H1 (cell line): ENCODE measurements at regions not wholly inside any gene's neighbourhood (a gene's known extent, or its start where the extent isn't known, plus 50 kb on each side); places are given as distances from the start of the nearest gene placed in this dataset.
"Not testable (repeated sequence)": the region's sequence is repeated elsewhere in the genome, so short reads cannot be mapped to it uniquely, and the experiment has no call there.

Source experiments
- CTCF ChIA-PET: fragments of 300-600 bp; sonication (Branson Sonifier 250); formaldehyde crosslinking; loops from one replicate; lab custom pipeline; 2021; ENCODE audit not compliant: partially characterized antibody; lab: Charles Lee
- POLR2A ChIA-PET: fragments of 300-600 bp; sonication (Branson Sonifier 250); formaldehyde crosslinking; loops from one replicate; lab custom pipeline; 2021; ENCODE audit warnings: inconsistent platforms; ENCODE audit not compliant: partially characterized antibody; lab: Charles Lee
- DNase-seq, 2 experiments: peaks; one replicate each; pipeline versions ENCODE4 v3.0.0 to v3.0.0-alpha.2; 2010 to 2022; ENCODE audit warnings: low spot score in 2 of 2, low read depth in 1 of 2, mixed read lengths in 1 of 2
- FAIRE-seq: peaks from 2 replicates; lab custom pipeline; 2011; peaks lifted over from hg19 to GRCh38; lab: Jason Lieb, UNC
- H2AFZ ChIP-seq: 2 replicates; pipeline ENCODE4 v1.8.1; 2012; ENCODE audit warnings: low read length, inconsistent platforms
- H2AK5ac ChIP-seq: 2 replicates; pipeline ENCODE4 v1.6.1; 2013; ENCODE audit warnings: low read depth, low read length
- H2BK120ac ChIP-seq: replicated peaks from 2 replicates; pipeline ENCODE3; 2013; ENCODE audit warnings: low read depth, low read length, inconsistent platforms
- H2BK12ac ChIP-seq: 2 replicates; pipeline ENCODE4 v1.6.1; 2013; ENCODE audit warnings: low read depth, low read length
- H2BK15ac ChIP-seq: 2 replicates; pipeline ENCODE4 v1.6.1; 2013; ENCODE audit warnings: low read length
- H2BK20ac ChIP-seq: 2 replicates; pipeline ENCODE4 v1.6.1; 2013; ENCODE audit warnings: low read length
- H2BK5ac ChIP-seq: 2 replicates; pipeline ENCODE4 v1.6.1; 2013; ENCODE audit warnings: low read depth, low read length
- H3K14ac ChIP-seq: 2 replicates; pipeline ENCODE4 v1.6.1; 2013; ENCODE audit warnings: inconsistent platforms; ENCODE audit not compliant: insufficient read length
- H3K18ac ChIP-seq: 2 replicates; pipeline ENCODE4 v1.6.1; 2013; ENCODE audit warnings: low read length; ENCODE audit errors: extremely low read depth
- H3K23ac ChIP-seq: 2 replicates; pipeline ENCODE4 v1.6.1; 2013; ENCODE audit warnings: inconsistent platforms; ENCODE audit not compliant: insufficient read length
- H3K23me2 ChIP-seq: 2 replicates; pipeline ENCODE4 v1.6.1; 2013; ENCODE audit warnings: low read depth, low read length
- H3K27ac ChIP-seq: 2 replicates; pipeline ENCODE4 v1.6.1; 2011; ENCODE audit warnings: low read depth, low read length, inconsistent platforms
- H3K27me3 ChIP-seq, 4 experiments: replicated peaks in 1 of 4; 1 replicate in 1 of 4; 2 replicates in 3 of 4; pipeline versions ENCODE4 v1.6.1 to v1.8.1; 2011 to 2013; ENCODE audit warnings: low read length in 3 of 4, mild to moderate bottlenecking in 3 of 4, inconsistent platforms in 2 of 4, mixed read lengths in 2 of 4, moderate library complexity in 1 of 4; ENCODE audit not compliant: control insufficient read depth in 3 of 4, insufficient read depth in 3 of 4; ENCODE audit errors: extremely low read depth in 1 of 4
- H3K36me3 ChIP-seq, 4 experiments: 2 replicates each; pipeline versions ENCODE4 v1.6.1 to v1.8.1; 2011 to 2013; ENCODE audit warnings: mild to moderate bottlenecking in 4 of 4, low read length in 3 of 4, moderate library complexity in 2 of 4, control low read depth in 1 of 4, inconsistent platforms in 1 of 4; ENCODE audit not compliant: insufficient read depth in 4 of 4, control insufficient read depth in 2 of 4
- H3K4ac ChIP-seq: replicated peaks from 2 replicates; pipeline ENCODE3; 2013; ENCODE audit warnings: low read length, low read depth, mixed read lengths, inconsistent platforms; ENCODE audit not compliant: insufficient read length
- H3K4me1 ChIP-seq, 4 experiments: replicated peaks in 1 of 4; 1 replicate in 1 of 4; 2 replicates in 3 of 4; pipeline versions ENCODE4 v1.6.1 to v1.8.1; 2011 to 2013; ENCODE audit warnings: low read length in 3 of 4, inconsistent platforms in 2 of 4, mixed read lengths in 1 of 4; ENCODE audit not compliant: insufficient read depth in 4 of 4, control insufficient read depth in 3 of 4
- H3K4me2 ChIP-seq, 2 experiments: 2 replicates each; pipeline versions ENCODE4 v1.6.1 to v1.8.1; 2011 to 2013; ENCODE audit warnings: low read depth in 2 of 2, low read length in 2 of 2, control low read depth in 1 of 2, inconsistent platforms in 1 of 2, mild to moderate bottlenecking in 1 of 2; ENCODE audit not compliant: insufficient read depth in 1 of 2
- H3K4me3 ChIP-seq, 4 experiments: fragments of 200-600, 300-600 bp in 1 of 4; sonication (generic), shearing (Covaris generic), sonication (Bioruptor Twin) in 1 of 4; 2 replicates each; pipeline versions ENCODE4 v1.5.1 to v1.8.1; 2011 to 2016; ENCODE audit warnings: low read length in 4 of 4, low read depth in 3 of 4, control low read depth in 2 of 4, inconsistent platforms in 2 of 4, mild to moderate bottlenecking in 2 of 4, mixed read lengths in 1 of 4, moderate library complexity in 1 of 4; ENCODE audit not compliant: insufficient read depth in 2 of 4; ENCODE audit errors: extremely low read depth in 1 of 4
- H3K56ac ChIP-seq: replicated peaks from 2 replicates; pipeline ENCODE3; 2013; ENCODE audit warnings: low read depth, mild to moderate bottlenecking, mixed read lengths, low read length, inconsistent platforms; ENCODE audit not compliant: insufficient read length
- H3K79me1 ChIP-seq: 2 replicates; pipeline ENCODE4 v1.6.1; 2013; ENCODE audit warnings: low read depth, low read length, control low read depth
- H3K79me2 ChIP-seq, 2 experiments: 2 replicates each; pipeline versions ENCODE4 v1.6.1 to v1.8.1; 2012 to 2013; ENCODE audit warnings: low read length in 2 of 2, mild to moderate bottlenecking in 2 of 2, inconsistent platforms in 1 of 2; ENCODE audit not compliant: insufficient read depth in 2 of 2, control insufficient read depth in 1 of 2
- H3K9ac ChIP-seq, 4 experiments: replicated peaks in 1 of 4; 1 replicate in 1 of 4; 2 replicates in 3 of 4; pipeline versions ENCODE4 v1.6.1 to v1.8.1; 2011 to 2013; ENCODE audit warnings: low read depth in 3 of 4, low read length in 3 of 4, control low read depth in 2 of 4, mild to moderate bottlenecking in 2 of 4, moderate library complexity in 2 of 4, inconsistent platforms in 1 of 4; ENCODE audit errors: extremely low read depth in 1 of 4
- H3K9me3 ChIP-seq, 2 experiments: 2 replicates each; pipeline versions ENCODE4 v1.6.1 to v1.8.1; 2012 to 2013; ENCODE audit warnings: mild to moderate bottlenecking in 2 of 2, moderate library complexity in 2 of 2, control low read depth in 1 of 2, inconsistent platforms in 1 of 2, low read depth in 1 of 2, low read length in 1 of 2, mixed read lengths in 1 of 2; ENCODE audit not compliant: insufficient read depth in 2 of 2
- H4K20me1 ChIP-seq, 2 experiments: replicated peaks in 1 of 2; 2 replicates each; pipeline versions ENCODE3 to v1.8.1; 2011 to 2013; ENCODE audit warnings: inconsistent platforms in 2 of 2, low read length in 2 of 2, mild to moderate bottlenecking in 1 of 2; ENCODE audit not compliant: insufficient read depth in 2 of 2, control insufficient read depth in 1 of 2
- H4K5ac ChIP-seq: 2 replicates; pipeline ENCODE4 v1.6.1; 2013; ENCODE audit warnings: low read length, low read depth, mixed read lengths, inconsistent platforms; ENCODE audit not compliant: insufficient read length
- H4K8ac ChIP-seq: 2 replicates; pipeline ENCODE4 v1.8.0; 2013; ENCODE audit warnings: mild to moderate bottlenecking, moderate library complexity, low read length, inconsistent platforms; ENCODE audit not compliant: insufficient read depth; ENCODE audit errors: extremely low read depth
- H4K91ac ChIP-seq: replicated peaks from 2 replicates; pipeline ENCODE3; 2013; ENCODE audit warnings: low read length, mixed read lengths, inconsistent platforms; ENCODE audit not compliant: insufficient read length
- WGBS, 2 experiments: shearing (Covaris generic) in 1 of 2; methylation state at CpG; one replicate each; pipeline versions ENCODE4 v1.1.6 to v1.1.7; 2013 to 2015; ENCODE audit warnings: low lambda C conversion rate in 2 of 2, mixed read lengths in 2 of 2, inconsistent platforms in 1 of 2, low coverage in 1 of 2, missing lambda C conversion rate in 1 of 2; ENCODE audit not compliant: insufficient replicate concordance in 2 of 2, insufficient coverage in 1 of 2, insufficient read length in 1 of 2; ENCODE audit errors: extremely low coverage in 1 of 2, missing lambda C conversion rate in 1 of 2; 5-methylcytosine and 5-hydroxymethylcytosine counted together

- H4K91ac ChIP-seq, H4K8ac ChIP-seq, H2BK120ac ChIP-seq, H2BK15ac ChIP-seq, H3K4me2 ChIP-seq, H3K4me1 ChIP-seq, H3K4ac ChIP-seq, H3K79me1 ChIP-seq, H2BK20ac ChIP-seq, H2BK12ac ChIP-seq, H3K36me3 ChIP-seq, H2BK5ac ChIP-seq, FAIRE-seq, H3K27ac ChIP-seq, POLR2A ChIA-PET, H2AK5ac ChIP-seq, H3K56ac ChIP-seq, H3K27me3 ChIP-seq, H3K4me3 ChIP-seq, DNase-seq, H3K79me2 ChIP-seq, H4K20me1 ChIP-seq, H3K14ac ChIP-seq, H3K9ac ChIP-seq, H3K18ac ChIP-seq, H4K5ac ChIP-seq, H3K9me3 ChIP-seq, CTCF ChIA-PET, H2AFZ ChIP-seq, H3K23ac ChIP-seq, H3K23me2 ChIP-seq: not testable (repeated sequence)
- 78% methylated on average over 5 of the region's 16 CpGs; no CpG with 5 or more reads in 1 of the 2 experiments for WGBS, 2 experiments
Observed at GRCh38 chr15:85201118-85201793, 179.1 kb upstream of the AKAP13 start.

GRCh38 chr15:85204481-85204880 is 175.9 kb upstream of the AKAP13 start:
- no CpG with 5 or more reads among the region's 16 CpGs for WGBS, 2 experiments

More at GRCh38 chr15:85204481-85204880, 175.9 kb upstream of the AKAP13 start:
- H3K79me1 ChIP-seq, H4K5ac ChIP-seq, FAIRE-seq, CTCF ChIA-PET, H3K4me3 ChIP-seq, H3K27me3 ChIP-seq, H3K36me3 ChIP-seq, H3K14ac ChIP-seq, H3K79me2 ChIP-seq, H2BK12ac ChIP-seq, POLR2A ChIA-PET, H3K23me2 ChIP-seq, H3K23ac ChIP-seq, H2BK5ac ChIP-seq, H4K8ac ChIP-seq, H3K27ac ChIP-seq, H3K56ac ChIP-seq, H2BK15ac ChIP-seq, H3K4ac ChIP-seq, H3K18ac ChIP-seq, H3K9ac ChIP-seq, H3K9me3 ChIP-seq, H4K20me1 ChIP-seq, H2AK5ac ChIP-seq, H2BK20ac ChIP-seq, H2BK120ac ChIP-seq, H3K4me1 ChIP-seq, H4K91ac ChIP-seq, DNase-seq, H2AFZ ChIP-seq, H3K4me2 ChIP-seq: not testable (repeated sequence)
